Ramos (cell line): ENCODE measurements at regions not wholly inside any gene's neighbourhood (a gene's known extent, or its start where the extent isn't known, plus 50 kb on each side); places are given as distances from the start of the nearest gene placed in this dataset.
"Not testable (repeated sequence)": the region's sequence is repeated elsewhere in the genome, so short reads cannot be mapped to it uniquely, and the experiment has no call there.

ENCODE experiments used
- in situ Hi-C: fragments of 300-500 bp; cut with MboI; formaldehyde crosslinking; loops from one replicate; pipeline ENCODE4 v1.14.3; 2022; ENCODE audit warnings: low sequenced_read_pairs; ENCODE audit not compliant: unreplicated experiment

GRCh38 chr4:176616151-176616550, 176.6 kb downstream of the VEGFC start:
- in situ Hi-C loops, result no loop called here

GRCh38 chr4:176618138-176618537, 174.6 kb downstream of the VEGFC start:
- in situ Hi-C loops, result no loop called here

- in situ Hi-C loops, result no loop called here
Measured at GRCh38 chr4:176619430-176619829, 173.3 kb downstream of the VEGFC start.

- in situ Hi-C loops, result no loop called here
Measured at GRCh38 chr4:176622251-176622948, 170.3 kb downstream of the VEGFC start.

GRCh38 chr4:176624983-176625610, 167.6 kb downstream of the VEGFC start:
- in situ Hi-C loops, result not testable (repeated sequence)

GRCh38 chr4:176627916-176628315, 164.8 kb downstream of the VEGFC start:
- in situ Hi-C loops, result no loop called here

GRCh38 chr4:176631611-176632010, 161.1 kb downstream of the VEGFC start:
- in situ Hi-C loops, result no loop called here
